HFF-Myc (cell line): ENCODE measurements at regions not wholly inside any gene's neighbourhood (a gene's known extent, or its start where the extent isn't known, plus 50 kb on each side); places are given as distances from the start of the nearest gene placed in this dataset.

Experiments used
- DNase-seq: peaks from one replicate; pipeline ENCODE4 v3.0.0-alpha.2; 2011; ENCODE audit warnings: low read depth; ENCODE audit errors: extremely low read depth
- H3K4me3 ChIP-seq: replicated peaks from 2 replicates; pipeline ENCODE4 v1.5.1; 2011; ENCODE audit warnings: low read depth, mild to moderate bottlenecking, control low read depth, low read length
- TF ChIP-seq, protein P1 (sequence below): IDR thresholded peaks from 2 replicates; pipeline ENCODE4 v1.5.1; 2012; ENCODE audit warnings: mild to moderate bottlenecking, low read depth, low read length, control low read depth; ENCODE audit errors: missing control alignments

DNA sequence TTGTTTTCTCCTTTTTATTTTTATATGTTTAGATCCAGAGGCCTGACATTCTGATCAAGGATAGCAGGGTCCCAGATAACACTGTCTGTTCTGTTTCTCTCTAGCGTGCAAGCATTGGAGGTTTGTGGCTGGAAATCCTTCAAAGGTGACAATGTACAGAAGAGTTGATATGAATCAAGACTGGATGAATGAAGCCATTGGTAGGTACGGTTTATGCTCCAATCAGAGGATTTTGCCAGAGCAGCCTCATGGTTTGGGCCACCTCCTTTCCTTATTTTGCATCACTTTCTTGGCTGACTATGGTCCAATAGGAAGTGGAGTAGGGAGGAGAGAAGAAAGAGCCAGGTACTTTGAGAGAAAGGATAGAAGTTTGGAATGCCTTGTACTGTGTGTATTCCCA is 484.8 kb upstream of the JAG1 start:
- no peak for DNase-seq
- no peak overlapping the region for H3K4me3 ChIP-seq
- TF ChIP-seq, protein P1, sequence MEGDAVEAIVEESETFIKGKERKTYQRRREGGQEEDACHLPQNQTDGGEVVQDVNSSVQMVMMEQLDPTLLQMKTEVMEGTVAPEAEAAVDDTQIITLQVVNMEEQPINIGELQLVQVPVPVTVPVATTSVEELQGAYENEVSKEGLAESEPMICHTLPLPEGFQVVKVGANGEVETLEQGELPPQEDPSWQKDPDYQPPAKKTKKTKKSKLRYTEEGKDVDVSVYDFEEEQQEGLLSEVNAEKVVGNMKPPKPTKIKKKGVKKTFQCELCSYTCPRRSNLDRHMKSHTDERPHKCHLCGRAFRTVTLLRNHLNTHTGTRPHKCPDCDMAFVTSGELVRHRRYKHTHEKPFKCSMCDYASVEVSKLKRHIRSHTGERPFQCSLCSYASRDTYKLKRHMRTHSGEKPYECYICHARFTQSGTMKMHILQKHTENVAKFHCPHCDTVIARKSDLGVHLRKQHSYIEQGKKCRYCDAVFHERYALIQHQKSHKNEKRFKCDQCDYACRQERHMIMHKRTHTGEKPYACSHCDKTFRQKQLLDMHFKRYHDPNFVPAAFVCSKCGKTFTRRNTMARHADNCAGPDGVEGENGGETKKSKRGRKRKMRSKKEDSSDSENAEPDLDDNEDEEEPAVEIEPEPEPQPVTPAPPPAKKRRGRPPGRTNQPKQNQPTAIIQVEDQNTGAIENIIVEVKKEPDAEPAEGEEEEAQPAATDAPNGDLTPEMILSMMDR = no peak

DNA sequence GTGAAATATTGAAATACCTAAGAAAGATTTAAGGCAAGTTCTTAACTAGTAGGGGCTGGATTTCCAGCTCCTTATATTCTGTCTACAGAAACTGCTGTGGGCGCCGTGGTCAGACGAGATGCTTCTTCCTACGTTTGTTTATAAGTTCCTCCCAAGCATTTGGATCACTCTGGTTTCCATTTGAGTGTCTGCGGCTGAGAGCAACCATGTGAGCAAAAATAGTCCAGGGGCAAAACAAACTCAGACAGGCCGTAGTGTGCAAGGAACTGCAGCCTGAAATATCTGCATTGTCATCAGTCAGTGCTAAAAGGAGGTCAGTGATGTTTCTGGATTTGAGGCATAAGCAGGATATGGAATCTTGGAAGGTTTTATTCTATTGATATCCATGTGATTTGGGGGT is 485.9 kb upstream of the JAG1 start:
- DNase-seq = no peak
- TF ChIP-seq, protein P1 = no peak
- no peak overlapping the region for H3K4me3 ChIP-seq

DNA sequence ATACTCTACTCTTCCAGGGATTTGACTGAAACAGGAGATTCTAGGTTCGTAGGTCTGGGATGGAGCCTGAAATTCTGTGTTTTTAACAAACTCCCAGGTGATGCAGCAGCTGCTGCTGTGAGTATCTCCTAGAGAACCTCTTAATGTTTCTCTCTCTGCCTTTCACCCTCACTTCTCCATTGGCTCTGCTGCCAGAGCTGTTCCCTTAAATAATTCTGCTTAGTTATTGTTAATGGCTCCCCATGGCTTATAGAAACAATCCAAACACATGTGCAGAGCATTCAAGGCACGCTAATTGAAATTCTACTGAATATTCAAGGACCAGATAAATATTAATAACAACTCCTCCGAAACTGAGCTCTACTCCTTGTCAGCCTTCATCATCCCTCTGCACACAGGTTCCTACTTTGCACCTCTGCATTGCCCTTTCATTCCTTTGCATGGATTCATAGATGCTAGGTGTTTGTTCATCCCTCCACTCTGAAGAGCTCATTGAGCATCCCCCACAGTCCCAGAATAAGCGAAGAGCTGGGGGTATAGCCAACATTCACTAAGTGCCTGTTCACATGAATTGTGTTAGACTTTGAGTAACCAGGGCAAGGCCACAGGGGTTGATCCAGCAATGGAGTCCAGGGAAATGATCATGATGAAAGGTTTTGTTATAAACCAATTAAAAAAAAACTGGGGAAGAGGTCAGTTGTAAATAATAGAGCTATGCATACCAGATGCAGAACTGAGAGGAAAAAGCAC is 488.4 kb upstream of the JAG1 start:
- TF ChIP-seq, protein P1 = no peak
- DNase-seq = no peak
- H3K4me3 ChIP-seq = no peak overlapping the region

DNA sequence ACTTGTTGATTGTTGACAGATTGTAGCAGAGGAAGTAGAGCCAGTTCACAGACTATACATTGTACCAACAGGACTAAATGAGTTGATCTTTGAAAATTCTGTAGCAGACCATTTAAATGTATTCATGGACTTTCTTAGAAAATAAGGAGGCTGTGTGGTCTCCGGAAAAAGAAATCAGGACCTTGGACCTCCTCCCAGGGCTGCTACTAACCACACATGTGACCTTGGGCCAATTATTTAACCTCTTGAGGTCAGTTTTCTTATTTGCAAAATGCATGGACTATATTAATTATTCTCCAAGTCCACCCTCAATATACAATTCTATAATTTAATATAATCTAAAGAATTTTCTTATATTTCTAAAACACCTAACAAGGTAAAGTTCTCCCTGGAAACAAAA is 492.0 kb upstream of the JAG1 start:
- TF ChIP-seq, protein P1 = no peak
- no peak overlapping the region for H3K4me3 ChIP-seq
- no peak for DNase-seq

DNA sequence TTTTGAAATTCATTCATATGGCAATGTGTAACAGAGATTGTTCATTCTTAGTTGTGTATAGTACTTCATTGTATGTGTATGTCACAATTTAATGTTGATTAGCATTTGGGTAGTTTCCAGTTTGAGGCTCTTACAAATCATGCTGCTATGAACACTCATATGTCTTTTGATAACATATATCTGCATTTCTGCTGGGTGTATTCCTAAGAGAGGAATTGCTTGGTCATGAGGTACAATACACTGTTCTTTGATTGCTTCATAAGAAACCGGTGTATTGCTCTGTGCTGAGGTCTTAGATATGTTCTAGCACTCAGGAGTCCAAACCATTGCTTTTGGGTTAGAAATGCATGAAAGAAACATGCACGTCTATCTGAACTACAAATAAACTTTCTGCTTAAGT is 492.9 kb upstream of the JAG1 start:
- no peak for DNase-seq
- TF ChIP-seq, protein P1 = no peak
- no peak overlapping the region for H3K4me3 ChIP-seq

DNA sequence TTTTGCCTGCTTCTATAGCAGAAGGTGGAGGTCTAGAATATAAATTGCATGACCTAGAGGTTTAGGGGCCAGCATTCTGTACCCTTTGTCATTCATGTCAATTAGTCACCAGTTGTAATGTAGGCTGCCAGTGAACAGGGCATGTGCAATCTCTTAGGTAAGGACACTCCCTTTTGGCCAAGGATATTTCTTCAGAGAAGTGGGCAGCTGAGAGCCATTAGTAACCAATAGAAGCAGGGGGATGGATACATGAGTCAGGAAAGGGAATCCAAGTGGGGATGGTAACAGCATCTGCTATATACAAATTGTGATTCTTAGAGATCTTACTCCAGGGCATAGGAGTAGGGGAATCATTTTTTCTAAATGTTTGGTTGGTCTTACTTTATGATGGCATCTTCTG is 494.2 kb upstream of the JAG1 start:
- TF ChIP-seq, protein P1 = no peak
- DNase-seq = no peak
- no peak overlapping the region for H3K4me3 ChIP-seq

DNA sequence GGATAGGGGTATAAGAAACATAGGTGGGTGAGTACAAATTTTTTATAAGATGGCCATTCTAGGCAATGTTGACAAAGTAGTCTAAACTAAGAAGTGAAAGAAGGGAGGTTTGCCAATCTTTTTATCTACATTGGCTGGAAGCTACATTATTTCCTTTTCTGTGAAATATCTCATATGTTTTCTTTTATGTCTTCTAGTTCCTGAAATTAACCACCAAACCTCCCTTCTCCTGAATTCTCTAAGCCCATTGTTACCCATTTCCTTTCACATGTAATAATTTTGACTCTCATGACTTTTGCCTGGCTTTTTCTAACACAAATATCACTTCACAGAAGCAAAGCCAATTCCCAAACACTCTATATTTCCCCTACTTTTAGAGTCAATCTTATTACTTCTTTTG is 496.2 kb upstream of the JAG1 start:
- TF ChIP-seq, protein P1 = no peak
- H3K4me3 ChIP-seq = no peak overlapping the region
- DNase-seq = no peak
